ENCODE measurements at regions not wholly inside any gene's neighbourhood (a gene's known extent, or its start where the extent isn't known, plus 50 kb on each side); places are given as distances from the start of the nearest gene placed in this dataset.

GRCh38 chr16:31695667-31696066 lies 168.0 kb downstream of the AHSP start:
- TF ChIP-seq GABPA (IDR thresholded peaks at IDR 0.05; ENCODE audit: low read depth) (no peak), SPI1 (IDR thresholded peaks at IDR 0.05; ENCODE audit: borderline replicate concordance, low read depth) (no peak), CTCF (IDR thresholded peaks at IDR 0.05; ENCODE audit: insufficient read depth, low read length) (no peak), POLR2AphosphoS5 (IDR thresholded peaks at IDR 0.05; ENCODE audit: low read depth) (no peak)
- TF ChIP-seq, protein P1, sequence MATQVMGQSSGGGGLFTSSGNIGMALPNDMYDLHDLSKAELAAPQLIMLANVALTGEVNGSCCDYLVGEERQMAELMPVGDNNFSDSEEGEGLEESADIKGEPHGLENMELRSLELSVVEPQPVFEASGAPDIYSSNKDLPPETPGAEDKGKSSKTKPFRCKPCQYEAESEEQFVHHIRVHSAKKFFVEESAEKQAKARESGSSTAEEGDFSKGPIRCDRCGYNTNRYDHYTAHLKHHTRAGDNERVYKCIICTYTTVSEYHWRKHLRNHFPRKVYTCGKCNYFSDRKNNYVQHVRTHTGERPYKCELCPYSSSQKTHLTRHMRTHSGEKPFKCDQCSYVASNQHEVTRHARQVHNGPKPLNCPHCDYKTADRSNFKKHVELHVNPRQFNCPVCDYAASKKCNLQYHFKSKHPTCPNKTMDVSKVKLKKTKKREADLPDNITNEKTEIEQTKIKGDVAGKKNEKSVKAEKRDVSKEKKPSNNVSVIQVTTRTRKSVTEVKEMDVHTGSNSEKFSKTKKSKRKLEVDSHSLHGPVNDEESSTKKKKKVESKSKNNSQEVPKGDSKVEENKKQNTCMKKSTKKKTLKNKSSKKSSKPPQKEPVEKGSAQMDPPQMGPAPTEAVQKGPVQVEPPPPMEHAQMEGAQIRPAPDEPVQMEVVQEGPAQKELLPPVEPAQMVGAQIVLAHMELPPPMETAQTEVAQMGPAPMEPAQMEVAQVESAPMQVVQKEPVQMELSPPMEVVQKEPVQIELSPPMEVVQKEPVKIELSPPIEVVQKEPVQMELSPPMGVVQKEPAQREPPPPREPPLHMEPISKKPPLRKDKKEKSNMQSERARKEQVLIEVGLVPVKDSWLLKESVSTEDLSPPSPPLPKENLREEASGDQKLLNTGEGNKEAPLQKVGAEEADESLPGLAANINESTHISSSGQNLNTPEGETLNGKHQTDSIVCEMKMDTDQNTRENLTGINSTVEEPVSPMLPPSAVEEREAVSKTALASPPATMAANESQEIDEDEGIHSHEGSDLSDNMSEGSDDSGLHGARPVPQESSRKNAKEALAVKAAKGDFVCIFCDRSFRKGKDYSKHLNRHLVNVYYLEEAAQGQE (IDR thresholded peaks at IDR 0.05; ENCODE audit: insufficient replicate concordance, low read depth) = no peak
- Histone ChIP-seq H3K4me3 (replicated peaks; ENCODE audit: insufficient read depth, low read length) (no peak overlapping the region), H3K27ac (replicated peaks) (no peak overlapping the region), H3K27me3 (ENCODE audit: insufficient read depth, poor library complexity, severe bottlenecking) (peaks cover 8% of the 10 kb centered on the region)
- DNase-seq (ENCODE audit: low read depth in 1 of 2, low spot score in 1 of 2) = no peak

- H3K27me3 ChIP-seq (ENCODE audit: insufficient read depth, poor library complexity, severe bottlenecking) = peaks cover 18% of the 10 kb centered on the region
- no peak for DNase-seq (ENCODE audit: low read depth in 1 of 2, low spot score in 1 of 2)
- no peak for TF ChIP-seq SPI1 (IDR thresholded peaks at IDR 0.05; ENCODE audit: borderline replicate concordance, low read depth)
- TF ChIP-seq GABPA (IDR thresholded peaks at IDR 0.05; ENCODE audit: low read depth) = no peak
- peak; percentile 8 for TF ChIP-seq CTCF (IDR thresholded peaks at IDR 0.05; ENCODE audit: insufficient read depth, low read length)
Observed at GRCh38 chr16:31696968-31697743, 169.5 kb downstream of the AHSP start.

DNA sequence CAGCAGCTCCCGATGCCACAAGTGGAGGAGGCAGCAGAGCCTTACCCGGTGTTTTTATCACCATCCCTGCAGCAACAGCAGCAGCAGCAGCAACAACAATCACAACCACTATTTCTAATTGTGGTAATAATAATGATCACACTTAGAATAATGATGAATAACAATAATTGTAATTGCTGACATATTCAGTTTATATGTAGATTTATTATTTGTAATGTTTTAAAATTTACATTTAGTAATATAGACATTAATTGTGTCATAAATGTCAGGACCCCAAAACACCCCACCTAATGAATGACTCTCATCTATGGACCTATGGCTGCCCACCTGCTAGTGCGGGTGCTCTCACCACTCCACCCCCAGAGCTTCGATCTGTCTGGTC lies 170.0 kb downstream of the AHSP start:
- no peak for DNase-seq (ENCODE audit: low read depth in 1 of 2, low spot score in 1 of 2)
- no peak overlapping the region for H3K4me3 ChIP-seq (replicated peaks; ENCODE audit: insufficient read depth, low read length)
- peaks cover 18% of the 10 kb centered on the region for H3K27me3 ChIP-seq (ENCODE audit: insufficient read depth, poor library complexity, severe bottlenecking)
- TF ChIP-seq SPI1 (IDR thresholded peaks at IDR 0.05; ENCODE audit: borderline replicate concordance, low read depth) = no peak
- TF ChIP-seq GABPA (IDR thresholded peaks at IDR 0.05; ENCODE audit: low read depth) = no peak
- TF ChIP-seq, protein P1 (IDR thresholded peaks at IDR 0.05; ENCODE audit: insufficient replicate concordance, low read depth) = no peak
- TF ChIP-seq POLR2AphosphoS5 (IDR thresholded peaks at IDR 0.05; ENCODE audit: low read depth) = no peak
- no peak for TF ChIP-seq CTCF (IDR thresholded peaks at IDR 0.05; ENCODE audit: insufficient read depth, low read length)
- no peak overlapping the region for H3K27ac ChIP-seq (replicated peaks)

More at GRCh38 chr16:31696968-31697743, 169.5 kb downstream of the AHSP start:
- no peak overlapping the region for H3K4me3 ChIP-seq (replicated peaks; ENCODE audit: insufficient read depth, low read length)
- H3K27ac ChIP-seq (replicated peaks) = no peak overlapping the region
